ENCODE measurements at regions not wholly inside any gene's neighbourhood (a gene's known extent, or its start where the extent isn't known, plus 50 kb on each side); places are given as distances from the start of the nearest gene placed in this dataset.
A peak's percentile ranks its signal among the peaks of the same experiment; 100 is the strongest.

GRCh38 chr20:11267131-11267761 is 593.4 kb upstream of the JAG1 start:
- H2AFZ ChIP-seq (ENCODE audit: low read depth, low read length, poor library complexity, severe bottlenecking), result peak overlapping the region; percentile 75
- H3K9me2 ChIP-seq (ENCODE audit: insufficient read depth), result no peaks in the 10 kb centered on the region
- H3K4me2 ChIP-seq (ENCODE audit: low read length), result peak overlapping the region; percentile 74
- BruUV-seq (replicated peaks), result no TSS peak
- peak; percentile 79 for DNase-seq (ENCODE audit: low read depth, low spot score)
- H4K20me1 ChIP-seq (ENCODE audit: insufficient read depth), result no peaks in the 10 kb centered on the region
- H3K27me3 ChIP-seq (ENCODE audit: insufficient read depth, low read length), result no peaks in the 10 kb centered on the region
- H3K4me3 ChIP-seq (replicated peaks in 1 of 2; ENCODE audit: low read depth in 1 of 2, low read length in 2 of 2), result peak overlapping the region in 1 of 2 experiments; percentile 42; a peak in 3 of 4 replicates
- peaks cover 36 to 48% of the 10 kb centered on the region in 2 experiments for H3K4me1 ChIP-seq (ENCODE audit: control insufficient read depth in 1 of 2, insufficient read depth in 2 of 2, low read length in 2 of 2)
- no peaks in the 10 kb centered on the region for H3K79me2 ChIP-seq (ENCODE audit: insufficient read depth, low read length)
- ChIA-PET POLR2A (interaction anchor here (1.2 kb wide), 1 partner anchor 25 kb away, joined by 5 read pairs; no protein-coding TSS in a partner anchor), RAD21 (ENCODE audit: low non-redundant PET in 1 of 2, low total read pairs in 2 of 2, uncharacterized antibody in 2 of 2, unreplicated experiment in 2 of 2) (interaction anchor here in 1 of 2 experiments (0.7 kb wide), 1 partner anchor 340 kb away, joined by 3 read pairs; no protein-coding TSS in a partner anchor), CTCF (interaction anchor here (0.7 to 2.0 kb wide), 10 partner anchors 9 to 1650 kb away, joined by 3 to 11 read pairs (median 3); partner anchors contain the start of gene JAG1)
- peak overlapping the region; percentile 22; the same call in 1 of the 2 replicates for H3K9ac ChIP-seq (ENCODE audit: low read length)
- peak overlapping the region; percentile 36 for H3K27ac ChIP-seq (ENCODE audit: low read depth, low read length)
- H3K9me3 ChIP-seq (ENCODE audit: control insufficient read depth in 1 of 2, insufficient read depth in 1 of 2, low read depth in 1 of 2, low read length in 2 of 2), result no peaks in the 10 kb centered on the region
- peak; percentile 89 for ATAC-seq
- no peaks in the 10 kb centered on the region for H3K36me3 ChIP-seq (ENCODE audit: control insufficient read depth in 1 of 2, insufficient read depth in 2 of 2, low read length in 2 of 2)
- intact Hi-C loops (cut with micrococcal nuclease), result loop anchor here (5.0 kb wide), 1 partner anchor 60 kb away; no protein-coding TSS in a partner anchor
- TF ChIP-seq ZFX (IDR thresholded peaks at IDR 0.05) (no peak), SP1 (IDR thresholded peaks at IDR 0.05; ENCODE audit: low read depth) (peak; percentile 90), CBX3 (IDR thresholded peaks at IDR 0.05; ENCODE audit: low read depth) (peak; percentile 95), FOSL1 (IDR thresholded peaks at IDR 0.05; ENCODE audit: low read depth) (peak; percentile 96), MAX (IDR thresholded peaks at IDR 0.05) (peak; percentile 77; the same call in 1 of the 2 replicates), REST (IDR thresholded peaks at IDR 0.05; ENCODE audit: low read depth) (no peak), ZBTB33 (IDR thresholded peaks at IDR 0.05; ENCODE audit: extremely low read depth, insufficient replicate concordance, low read length) (no peak), SRF (IDR thresholded peaks at IDR 0.05; ENCODE audit: low read depth) (peak; percentile 69; the same call in 1 of the 2 replicates), SIN3A (IDR thresholded peaks at IDR 0.05; ENCODE audit: low read depth) (no peak), EGR1 (IDR thresholded peaks at IDR 0.05; ENCODE audit: low read depth) (peak; percentile 85), RAD21 (IDR thresholded peaks at IDR 0.05; ENCODE audit: low read depth) (peak; percentile 57), POLR2AphosphoS5 (IDR thresholded peaks at IDR 0.05; ENCODE audit: low read depth, low read length) (peak; percentile 48; the same call in 1 of the 2 replicates), ELF1 (IDR thresholded peaks at IDR 0.05; ENCODE audit: borderline replicate concordance, low read depth) (no peak), YY1 (IDR thresholded peaks at IDR 0.05; ENCODE audit: extremely low read depth, insufficient replicate concordance, low read depth, low read length) (peak; percentile 69), JUND (IDR thresholded peaks at IDR 0.05) (peak; percentile 96), CEBPB (IDR thresholded peaks at IDR 0.05; ENCODE audit: low read depth) (peak; percentile 55; the same call in 1 of the 2 replicates), ATF3 (IDR thresholded peaks at IDR 0.05) (0 out of 2 replicates have a peak, but pooled peaks have one; percentile 10), TCF7L2 (IDR thresholded peaks at IDR 0.05; ENCODE audit: borderline replicate concordance, extremely low read depth, insufficient read depth, insufficient read length) (peak; percentile 66)
